Loucy (cell line): ENCODE measurements at regions not wholly inside any gene's neighbourhood (a gene's known extent, or its start where the extent isn't known, plus 50 kb on each side); places are given as distances from the start of the nearest gene placed in this dataset.

Experiments used
- H2AFZ ChIP-seq: fragments of 200-600 bp; sonication (generic); 2 replicates; pipeline ENCODE4 v1.6.0; 2016; ENCODE audit warnings: antibody characterized with exemption, mild to moderate bottlenecking, low read length, moderate library complexity
- H3F3A ChIP-seq: fragments of 200-600 bp; 2 replicates; pipeline ENCODE4 v1.6.0; 2016; ENCODE audit warnings: antibody characterized with exemption, low read depth, mild to moderate bottlenecking
- H3K27me3 ChIP-seq: fragments of 200-600 bp; sonication (generic); 2 replicates; pipeline ENCODE4 v1.6.1; 2014; ENCODE audit warnings: low read length, mild to moderate bottlenecking; ENCODE audit not compliant: insufficient read depth, poor library complexity, severe bottlenecking
- H3K36me3 ChIP-seq: fragments of 200-600 bp; sonication (generic); 2 replicates; pipeline ENCODE4 v1.6.1; 2016; ENCODE audit warnings: low read length; ENCODE audit not compliant: insufficient read depth
- H3K4me1 ChIP-seq: fragments of 200-600 bp; sonication (generic); 2 replicates; pipeline ENCODE4 v1.5.1; 2014; ENCODE audit warnings: low read length, mild to moderate bottlenecking; ENCODE audit not compliant: insufficient read depth, poor library complexity, severe bottlenecking
- H3K4me2 ChIP-seq: fragments of 200-600 bp; sonication (generic); 2 replicates; pipeline ENCODE4 v1.6.0; 2014; ENCODE audit warnings: antibody characterized with exemption, low read length, low read depth, mild to moderate bottlenecking; ENCODE audit not compliant: poor library complexity, severe bottlenecking
- H3K4me3 ChIP-seq: fragments of 200-600 bp; sonication (generic); 2 replicates; pipeline ENCODE4 v1.5.1; 2014; ENCODE audit warnings: low read length, mild to moderate bottlenecking, mixed read lengths; ENCODE audit not compliant: poor library complexity, severe bottlenecking
- H3K79me2 ChIP-seq: fragments of 200-600 bp; sonication (generic); 2 replicates; pipeline ENCODE4 v1.6.1; 2014; ENCODE audit warnings: low read length; ENCODE audit not compliant: insufficient read depth
- H3K9ac ChIP-seq: fragments of 200-600 bp; sonication (generic); 2 replicates; pipeline ENCODE4 v1.6.0; 2014; ENCODE audit warnings: mild to moderate bottlenecking, low read depth, low read length, moderate library complexity; ENCODE audit not compliant: poor library complexity, severe bottlenecking
- H3K9me2 ChIP-seq: fragments of 200-600 bp; sonication (generic); replicated peaks from 2 replicates; pipeline ENCODE4 v1.6.1; 2016; ENCODE audit warnings: low read depth, low read length, mixed read lengths
- H3K9me3 ChIP-seq: fragments of 200-600 bp; sonication (generic); 2 replicates; pipeline ENCODE4 v1.6.1; 2014; ENCODE audit warnings: mild to moderate bottlenecking, antibody characterized with exemption, low read length, low read depth; ENCODE audit not compliant: insufficient read depth
- H4K20me1 ChIP-seq: fragments of 200-600 bp; sonication (generic); 2 replicates; pipeline ENCODE4 v1.6.0; 2014; ENCODE audit warnings: antibody characterized with exemption, low read length, mild to moderate bottlenecking; ENCODE audit not compliant: insufficient read depth, poor library complexity, severe bottlenecking
- CTCF ChIP-seq: fragments of 200-600 bp; sonication (generic); conservative IDR thresholded peaks from 2 replicates; pipeline ENCODE4 v1.5.1; 2014; ENCODE audit warnings: mild to moderate bottlenecking, antibody characterized with exemption, low read length
- EZH2phosphoT487 ChIP-seq: fragments of 200-600 bp; IDR thresholded peaks from 2 replicates; pipeline ENCODE4 v1.6.1; 2018; ENCODE audit warnings: antibody characterized with exemption, mild to moderate bottlenecking, moderate library complexity, borderline replicate concordance

- H2AFZ ChIP-seq: no peak overlapping the region
- H3F3A ChIP-seq: no peaks in the 10 kb centered on the region
- no peaks in the 10 kb centered on the region for H3K36me3 ChIP-seq
- H3K4me3 ChIP-seq: no peak overlapping the region
- H3K4me1 ChIP-seq: no peaks in the 10 kb centered on the region
- H3K9me2 ChIP-seq: no peaks in the 10 kb centered on the region
- no peaks in the 10 kb centered on the region for H3K79me2 ChIP-seq
- TF ChIP-seq CTCF (no peak), EZH2phosphoT487 (no peak)
- H3K9me3 ChIP-seq: no peaks in the 10 kb centered on the region
- H3K4me2 ChIP-seq: no peak overlapping the region
- H4K20me1 ChIP-seq: no peaks in the 10 kb centered on the region
- H3K27me3 ChIP-seq: no peaks in the 10 kb centered on the region
- H3K9ac ChIP-seq: no peak overlapping the region
These were observed 255.9 kb downstream of the TXNL1 start for GRCh38 chr18:56382541-56382940.

GRCh38 chr18:56381196-56381595 is 257.2 kb downstream of the TXNL1 start:
- TF ChIP-seq EZH2phosphoT487 (no peak), CTCF (no peak)
- no peak overlapping the region for H2AFZ ChIP-seq
- no peak overlapping the region for H3K4me2 ChIP-seq
- H3F3A ChIP-seq: no peaks in the 10 kb centered on the region
- no peaks in the 10 kb centered on the region for H3K9me2 ChIP-seq
- H3K9ac ChIP-seq: no peak overlapping the region
- H3K79me2 ChIP-seq: no peaks in the 10 kb centered on the region
- H3K4me1 ChIP-seq: no peaks in the 10 kb centered on the region
- H3K9me3 ChIP-seq: no peaks in the 10 kb centered on the region
- no peaks in the 10 kb centered on the region for H3K36me3 ChIP-seq
- H4K20me1 ChIP-seq: no peaks in the 10 kb centered on the region
- no peaks in the 10 kb centered on the region for H3K27me3 ChIP-seq
- no peak overlapping the region for H3K4me3 ChIP-seq

GRCh38 chr18:56380685-56381084 is 257.7 kb downstream of the TXNL1 start:
- H4K20me1 ChIP-seq: no peaks in the 10 kb centered on the region
- H3K9ac ChIP-seq: no peak overlapping the region
- no peaks in the 10 kb centered on the region for H3K9me3 ChIP-seq
- no peaks in the 10 kb centered on the region for H3K79me2 ChIP-seq
- H3K4me3 ChIP-seq: no peak overlapping the region
- no peak for TF ChIP-seq EZH2phosphoT487
- H3K4me1 ChIP-seq: no peaks in the 10 kb centered on the region
- no peak overlapping the region for H3K4me2 ChIP-seq
- H3K9me2 ChIP-seq: no peaks in the 10 kb centered on the region
- H3K27me3 ChIP-seq: no peaks in the 10 kb centered on the region
- H3K36me3 ChIP-seq: no peaks in the 10 kb centered on the region
- H3F3A ChIP-seq: no peaks in the 10 kb centered on the region
- H2AFZ ChIP-seq: no peak overlapping the region

- Histone ChIP-seq H3K9me3 (no peaks in the 10 kb centered on the region), H3K4me1 (no peaks in the 10 kb centered on the region), H2AFZ (no peak overlapping the region), H3K27me3 (no peaks in the 10 kb centered on the region), H3K79me2 (no peaks in the 10 kb centered on the region), H3K4me3 (no peak overlapping the region), H3K36me3 (no peaks in the 10 kb centered on the region), H4K20me1 (no peaks in the 10 kb centered on the region), H3K9ac (no peak overlapping the region), H3K4me2 (no peak overlapping the region), H3K9me2 (no peaks in the 10 kb centered on the region), H3F3A (no peaks in the 10 kb centered on the region)
- TF ChIP-seq EZH2phosphoT487 (no peak), CTCF (no peak)
These were observed 259.1 kb downstream of the TXNL1 start for GRCh38 chr18:56379256-56379655.
